Ishikawa (cell line): ENCODE measurements at regions not wholly inside any gene's neighbourhood (a gene's known extent, or its start where the extent isn't known, plus 50 kb on each side); places are given as distances from the start of the nearest gene placed in this dataset.

Experiments
- CREB1 ChIP-seq: IDR thresholded peaks from 2 replicates; pipeline ENCODE4 v1.6.1; 2012; ENCODE audit warnings: low read depth
- EGR1 ChIP-seq: IDR thresholded peaks from 2 replicates; pipeline ENCODE4 v1.6.1; 2012
- EP300 ChIP-seq: IDR thresholded peaks from 2 replicates; pipeline ENCODE4 v1.6.1; 2012; ENCODE audit warnings: borderline replicate concordance
- FOXM1 ChIP-seq: IDR thresholded peaks from 2 replicates; pipeline ENCODE4 v1.6.1; 2012; ENCODE audit warnings: low read depth, borderline replicate concordance
- MAX ChIP-seq: IDR thresholded peaks from 2 replicates; pipeline ENCODE4 v1.6.1; 2012
- NFIC ChIP-seq: IDR thresholded peaks from 2 replicates; pipeline ENCODE4 v1.6.1; 2012
- RAD21 ChIP-seq: IDR thresholded peaks from 2 replicates; pipeline ENCODE4 v1.6.1; 2012; ENCODE audit warnings: low read depth
- REST ChIP-seq: IDR thresholded peaks from 2 replicates; pipeline ENCODE4 v1.6.1; 2012; ENCODE audit warnings: low read depth, mild to moderate bottlenecking
- TAF1 ChIP-seq: IDR thresholded peaks from 2 replicates; pipeline ENCODE4 v1.6.1; 2012; ENCODE audit warnings: low read depth, mild to moderate bottlenecking
- TEAD4 ChIP-seq: IDR thresholded peaks from 2 replicates; pipeline ENCODE4 v1.6.1; 2012
- YY1 ChIP-seq: IDR thresholded peaks from 2 replicates; pipeline ENCODE4 v1.6.1; 2012; ENCODE audit warnings: low read depth
- ZBTB7A ChIP-seq: IDR thresholded peaks from 2 replicates; pipeline ENCODE4 v1.6.1; 2012; ENCODE audit warnings: low read depth

GRCh38 chr18:42412896-42413295, 457.9 kb downstream of the PIK3C3 start:
- TF ChIP-seq TAF1, result no peak
- no peak for TF ChIP-seq NFIC
- TF ChIP-seq EGR1, result no peak
- no peak for TF ChIP-seq RAD21
- no peak for TF ChIP-seq YY1
- TF ChIP-seq EP300, result no peak
- no peak for TF ChIP-seq ZBTB7A
- no peak for TF ChIP-seq REST
- no peak for TF ChIP-seq MAX
- TF ChIP-seq FOXM1, result no peak
- peak; percentile 39; the same call in 1 of the 2 replicates for TF ChIP-seq TEAD4
- TF ChIP-seq CREB1, result no peak
